Keratinocyte (primary cell): ENCODE measurements at regions not wholly inside any gene's neighbourhood (a gene's known extent, or its start where the extent isn't known, plus 50 kb on each side); places are given as distances from the start of the nearest gene placed in this dataset.

ENCODE experiments used
- DNase-seq: peaks from one replicate; pipeline ENCODE4 v3.0.0-alpha.2; 2011; ENCODE audit warnings: low read depth, missing footprints, low spot score
- FAIRE-seq: peaks from 2 replicates; lab custom pipeline; 2011; peaks lifted over from hg19 to GRCh38; lab: Jason Lieb, UNC
- H2AFZ ChIP-seq: 2 replicates; pipeline ENCODE4 v1.6.0; 2012; ENCODE audit warnings: low read length, control low read depth, inconsistent platforms; ENCODE audit not compliant: control insufficient read depth
- H3K27ac ChIP-seq: 2 replicates; pipeline ENCODE4 v1.5.1; 2011; ENCODE audit warnings: low read length; ENCODE audit not compliant: control insufficient read depth, insufficient read depth
- H3K27me3 ChIP-seq: 3 replicates; pipeline ENCODE4 v1.6.0; 2011; ENCODE audit warnings: low read length; ENCODE audit not compliant: control insufficient read depth, insufficient read depth; ENCODE audit errors: extremely low read depth
- H3K36me3 ChIP-seq, 2 experiments: 2 replicates in 1 of 2; 3 replicates in 1 of 2; pipeline ENCODE4 v1.5.1; 2011; ENCODE audit warnings: low read length in 2 of 2, mild to moderate bottlenecking in 1 of 2; ENCODE audit not compliant: control insufficient read depth in 2 of 2, insufficient read depth in 2 of 2; ENCODE audit errors: extremely low read depth in 1 of 2
- H3K4me1 ChIP-seq: 3 replicates; pipeline ENCODE4 v1.5.1; 2011; ENCODE audit warnings: low read length; ENCODE audit not compliant: control insufficient read depth, insufficient read depth; ENCODE audit errors: extremely low read depth
- H3K4me2 ChIP-seq: 3 replicates; pipeline ENCODE4 v1.6.0; 2011; ENCODE audit warnings: low read depth, low read length; ENCODE audit not compliant: control insufficient read depth, insufficient read depth; ENCODE audit errors: extremely low read depth
- H3K4me3 ChIP-seq, 3 experiments: fragments of 200-600 bp in 1 of 3; sonication (generic) in 1 of 3; 2 replicates in 2 of 3; 3 replicates in 1 of 3; pipeline ENCODE4 v1.5.1; 2011 to 2016; ENCODE audit warnings: low read length in 3 of 3, mild to moderate bottlenecking in 3 of 3, control low read depth in 2 of 3, inconsistent platforms in 1 of 3, low read depth in 1 of 3, mixed read lengths in 1 of 3, mixed run types in 1 of 3, moderate library complexity in 1 of 3; ENCODE audit not compliant: control insufficient read depth in 2 of 3, insufficient read depth in 2 of 3; ENCODE audit errors: extremely low read depth in 1 of 3
- H3K79me2 ChIP-seq: 2 replicates; pipeline ENCODE4 v1.6.0; 2012; ENCODE audit warnings: low read length; ENCODE audit not compliant: control insufficient read depth, insufficient read depth
- H3K9ac ChIP-seq: 3 replicates; pipeline ENCODE4 v1.6.0; 2011; ENCODE audit warnings: low read length; ENCODE audit not compliant: control insufficient read depth, insufficient read depth; ENCODE audit errors: extremely low read depth
- H3K9me1 ChIP-seq: 3 replicates; pipeline ENCODE4 v1.6.0; 2011; ENCODE audit warnings: low read length; ENCODE audit not compliant: control insufficient read depth, insufficient read depth; ENCODE audit errors: extremely low read depth
- H3K9me3 ChIP-seq: 2 replicates; pipeline ENCODE4 v1.5.1; 2012; ENCODE audit warnings: low read depth, low read length; ENCODE audit not compliant: control insufficient read depth
- H4K20me1 ChIP-seq: 3 replicates; pipeline ENCODE4 v1.6.0; 2011; ENCODE audit warnings: low read length; ENCODE audit not compliant: control insufficient read depth, insufficient read depth; ENCODE audit errors: extremely low read depth
- CTCF ChIP-seq, 3 experiments: IDR thresholded peaks in 1 of 3; conservative IDR thresholded peaks in 1 of 3; optimal IDR thresholded peaks in 1 of 3; 2 replicates in 2 of 3; 3 replicates in 1 of 3; pipeline versions ENCODE3 to v1.5.1; 2011; ENCODE audit warnings: low read length in 3 of 3, mild to moderate bottlenecking in 3 of 3, moderate library complexity in 2 of 3, control low read depth in 1 of 3, inconsistent platforms in 1 of 3; ENCODE audit not compliant: insufficient read depth in 2 of 3; ENCODE audit errors: extremely low read depth in 1 of 3
- EZH2 ChIP-seq: IDR thresholded peaks from one replicate; pipeline ENCODE4 v1.6.1; 2012; ENCODE audit warnings: inconsistent platforms, mild to moderate bottlenecking, low read length, moderate library complexity
- dilution Hi-C: fragments of 300-500 bp; cut with MboI; formaldehyde crosslinking; loops from one replicate; pipeline ENCODE4 v1.7.0; 2020; ENCODE audit warnings: low sequenced_read_pairs; ENCODE audit not compliant: extremely low pct_ligation_motif_present

GRCh38 chr2:104402825-104403224, 451.1 kb upstream of the POU3F3 start:
- Histone ChIP-seq H3K79me2 (no peaks in the 10 kb centered on the region), H3K9ac (no peak overlapping the region), H3K4me2 (no peak overlapping the region), H3K4me3 (no peak overlapping the region), H3K27me3 (no peaks in the 10 kb centered on the region), H3K4me1 (no peaks in the 10 kb centered on the region), H4K20me1 (no peaks in the 10 kb centered on the region), H3K36me3 (no peaks in the 10 kb centered on the region), H3K9me1 (no peaks in the 10 kb centered on the region), H3K9me3 (no peaks in the 10 kb centered on the region), H2AFZ (no peak overlapping the region), H3K27ac (no peak overlapping the region)
- dilution Hi-C loops: no loop called here
- no peak for TF ChIP-seq CTCF (optimal IDR thresholded peaks at IDR 0.05 in 1 of 3, IDR thresholded peaks at IDR 0.05 in 1 of 3, conservative IDR thresholded peaks at IDR 0.05 in 1 of 3; ENCODE audit: extremely low read depth in 1 of 3, insufficient read depth in 2 of 3, low read length in 3 of 3)
- no peak for TF ChIP-seq EZH2
- no peak for DNase-seq
- FAIRE-seq: no peak

DNA sequence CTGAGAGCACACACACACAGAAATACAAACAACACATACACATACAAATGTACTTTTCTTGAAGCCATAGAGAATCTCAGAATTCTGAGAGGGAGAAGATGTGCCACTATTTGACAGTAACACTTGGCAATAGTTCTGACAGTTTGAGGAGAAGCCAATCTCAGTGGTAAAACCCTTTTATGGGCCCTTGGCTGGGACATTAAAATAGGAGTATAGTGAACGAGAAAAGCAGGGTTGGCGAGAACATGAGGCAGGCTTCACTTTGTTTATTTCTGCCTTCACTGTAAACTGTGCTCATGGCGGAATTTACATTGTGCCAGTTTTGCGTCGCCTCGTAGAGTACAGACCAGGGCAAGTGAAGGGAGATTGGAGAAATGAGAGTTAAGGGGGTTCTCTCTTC, 449.4 kb upstream of the POU3F3 start:
- no peaks in the 10 kb centered on the region for H4K20me1 ChIP-seq
- H3K79me2 ChIP-seq: no peaks in the 10 kb centered on the region
- no peaks in the 10 kb centered on the region for H3K27me3 ChIP-seq
- no peak overlapping the region for H3K4me2 ChIP-seq
- H2AFZ ChIP-seq: no peak overlapping the region
- DNase-seq (no peak), FAIRE-seq (no peak)
- no peak for TF ChIP-seq CTCF (optimal IDR thresholded peaks at IDR 0.05 in 1 of 3, IDR thresholded peaks at IDR 0.05 in 1 of 3, conservative IDR thresholded peaks at IDR 0.05 in 1 of 3; ENCODE audit: extremely low read depth in 1 of 3, insufficient read depth in 2 of 3, low read length in 3 of 3)
- TF ChIP-seq EZH2: no peak
- H3K36me3 ChIP-seq: no peaks in the 10 kb centered on the region
- no peaks in the 10 kb centered on the region for H3K9me3 ChIP-seq
- no peak overlapping the region for H3K4me3 ChIP-seq
- no peak overlapping the region for H3K27ac ChIP-seq
- no peak overlapping the region for H3K9ac ChIP-seq
- no peaks in the 10 kb centered on the region for H3K9me1 ChIP-seq
- dilution Hi-C loops: no loop called here
- H3K4me1 ChIP-seq: no peaks in the 10 kb centered on the region
